Progenitor cell of endocrine pancreas (in vitro differentiated cells): ENCODE measurements at regions not wholly inside any gene's neighbourhood (a gene's known extent, or its start where the extent isn't known, plus 50 kb on each side); places are given as distances from the start of the nearest gene placed in this dataset.
A peak's percentile ranks its signal among the peaks of the same experiment; 100 is the strongest.

Experiments used
- DNase-seq: peaks from one replicate; pipeline ENCODE4 v3.0.0; 2021; ENCODE audit warnings: low spot score; ENCODE audit not compliant: unreplicated experiment
- H3K27ac Mint-ChIP-seq: 2 replicates; pipeline ENCODE4 v1.8.0; 2021; ENCODE audit warnings: mild to moderate bottlenecking, moderate library complexity, mixed read lengths
- H3K27me3 Mint-ChIP-seq: 2 replicates; pipeline ENCODE4 v1.8.0; 2021; ENCODE audit warnings: mixed read lengths
- H3K36me3 Mint-ChIP-seq: 2 replicates; pipeline ENCODE4 v1.8.0; 2022; ENCODE audit warnings: mixed read lengths; ENCODE audit not compliant: insufficient read depth
- H3K4me1 Mint-ChIP-seq: 2 replicates; pipeline ENCODE4 v1.8.0; 2021; ENCODE audit warnings: low read depth, mixed read lengths
- H3K4me3 Mint-ChIP-seq: 2 replicates; pipeline ENCODE4 v1.8.0; 2021; ENCODE audit warnings: low read depth, mild to moderate bottlenecking, moderate library complexity, mixed read lengths
- H3K9me3 Mint-ChIP-seq: 2 replicates; pipeline ENCODE4 v1.8.0; 2021; ENCODE audit warnings: low read depth, mixed read lengths
- CTCF ChIP-seq: fragments of 200-600 bp; sonication (generic); IDR thresholded peaks from one replicate; pipeline ENCODE4 v1.5.0; 2021; ENCODE audit warnings: antibody characterized with exemption, mild to moderate bottlenecking; ENCODE audit not compliant: unreplicated experiment

- H3K36me3 Mint-ChIP-seq: no peaks in the 10 kb centered on the region
- no peak for DNase-seq
- H3K27me3 Mint-ChIP-seq: no peaks in the 10 kb centered on the region
- H3K4me3 Mint-ChIP-seq: no peak overlapping the region
- TF ChIP-seq CTCF: no peak
- H3K9me3 Mint-ChIP-seq: peaks cover 23% of the 10 kb centered on the region
- H3K27ac Mint-ChIP-seq: no peak overlapping the region
- H3K4me1 Mint-ChIP-seq: no peaks in the 10 kb centered on the region
These were observed 301.8 kb upstream of the API5 start for GRCh38 chr11:43010042-43010441.

- no peaks in the 10 kb centered on the region for H3K27me3 Mint-ChIP-seq
- no peak for DNase-seq
- no peaks in the 10 kb centered on the region for H3K4me1 Mint-ChIP-seq
- H3K9me3 Mint-ChIP-seq: peaks cover 18% of the 10 kb centered on the region
- H3K4me3 Mint-ChIP-seq: no peak overlapping the region
- H3K36me3 Mint-ChIP-seq: no peaks in the 10 kb centered on the region
- no peak overlapping the region for H3K27ac Mint-ChIP-seq
- no peak for TF ChIP-seq CTCF
These were observed 299.2 kb upstream of the API5 start for GRCh38 chr11:43012606-43013005.

GRCh38 chr11:43021466-43021865 lies 290.3 kb upstream of the API5 start:
- no peaks in the 10 kb centered on the region for H3K27me3 Mint-ChIP-seq
- no peak overlapping the region for H3K27ac Mint-ChIP-seq
- peak; percentile 46 for TF ChIP-seq CTCF
- H3K4me3 Mint-ChIP-seq: no peak overlapping the region
- H3K36me3 Mint-ChIP-seq: no peaks in the 10 kb centered on the region
- peaks cover 5% of the 10 kb centered on the region for H3K4me1 Mint-ChIP-seq
- no peak for DNase-seq
- peaks cover 24% of the 10 kb centered on the region for H3K9me3 Mint-ChIP-seq

GRCh38 chr11:43034341-43034740 lies 277.5 kb upstream of the API5 start:
- Mint-ChIP-seq H3K27me3 (no peaks in the 10 kb centered on the region), H3K4me3 (no peak overlapping the region), H3K27ac (no peak overlapping the region), H3K36me3 (no peaks in the 10 kb centered on the region), H3K4me1 (no peaks in the 10 kb centered on the region), H3K9me3 (peaks cover 28% of the 10 kb centered on the region)
- TF ChIP-seq CTCF: no peak
- DNase-seq: no peak

- Mint-ChIP-seq H3K9me3 (peaks cover 29% of the 10 kb centered on the region), H3K27ac (no peak overlapping the region), H3K4me3 (no peak overlapping the region), H3K4me1 (no peaks in the 10 kb centered on the region), H3K36me3 (no peaks in the 10 kb centered on the region), H3K27me3 (no peaks in the 10 kb centered on the region)
- TF ChIP-seq CTCF: no peak
- no peak for DNase-seq
These were observed 276.7 kb upstream of the API5 start for GRCh38 chr11:43035086-43035485.
